Naive thymus-derived CD4-positive, alpha-beta T cell (primary cell): ENCODE measurements at regions not wholly inside any gene's neighbourhood (a gene's known extent, or its start where the extent isn't known, plus 50 kb on each side); places are given as distances from the start of the nearest gene placed in this dataset.

ENCODE experiments used
- ATAC-seq: fragments of 150-1000 bp; cut with Tn5 transposase; 2 replicates; pipeline ENCODE4 v1.10.0; 2021; ENCODE audit warnings: mild to moderate bottlenecking, moderate library complexity
- CTCF ChIA-PET: fragments of 350-600 bp; sonication (Branson Sonifier 250); formaldehyde crosslinking; loops from one replicate; lab custom pipeline; 2021; ENCODE audit warnings: antibody characterized with exemption; lab: Charles Lee
- POLR2A ChIA-PET: fragments of 350-600 bp; sonication (Branson Sonifier 250); formaldehyde crosslinking; loops from one replicate; lab custom pipeline; 2021; ENCODE audit warnings: antibody characterized with exemption, inconsistent platforms; lab: Charles Lee
- DNase-seq, 9 donors: peaks; one replicate each; pipeline versions ENCODE4 v3.0.0 to v3.0.0-alpha.2; 2020 to 2022; ENCODE audit warnings: mixed read lengths in 1 of 9
- H3K27ac ChIP-seq: one replicate; pipeline ENCODE4 v1.7.0; 2013; ENCODE audit warnings: mild to moderate bottlenecking, low read depth, low read length, moderate library complexity
- H3K27me3 ChIP-seq, 2 donors: one replicate each; pipeline ENCODE4 v1.7.0; 2013; ENCODE audit warnings: low read length in 2 of 2, mild to moderate bottlenecking in 2 of 2, moderate library complexity in 2 of 2; ENCODE audit not compliant: control insufficient read depth in 2 of 2, insufficient read depth in 2 of 2
- H3K36me3 ChIP-seq, 3 experiments: 1 replicate in 2 of 3; 2 replicates in 1 of 3; pipeline ENCODE4 v1.7.0; 2013; ENCODE audit warnings: low read length in 3 of 3, mild to moderate bottlenecking in 3 of 3, moderate library complexity in 1 of 3; ENCODE audit not compliant: insufficient read depth in 3 of 3, control insufficient read depth in 2 of 3
- H3K4me1 ChIP-seq, 2 donors: one replicate each; pipeline ENCODE4 v1.7.0; 2013; ENCODE audit warnings: low read length in 2 of 2, mild to moderate bottlenecking in 2 of 2, moderate library complexity in 1 of 2; ENCODE audit not compliant: control insufficient read depth in 2 of 2, insufficient read depth in 2 of 2
- H3K4me3 ChIP-seq: 2 replicates; pipeline ENCODE4 v1.7.0; 2013; ENCODE audit warnings: mild to moderate bottlenecking, low read length
- H3K9me3 ChIP-seq, 3 experiments: 1 replicate in 2 of 3; 2 replicates in 1 of 3; pipeline ENCODE4 v1.7.0; 2013; ENCODE audit warnings: low read length in 3 of 3; ENCODE audit not compliant: control insufficient read depth in 2 of 3
- H3K27ac Mint-ChIP-seq, 9 donors: one replicate each; pipeline ENCODE4 v1.8.0; 2020 to 2022; ENCODE audit warnings: mixed read lengths in 9 of 9, mild to moderate bottlenecking in 8 of 9, moderate library complexity in 5 of 9, inconsistent platforms in 2 of 9
- H3K27me3 Mint-ChIP-seq, 5 donors: one replicate each; pipeline ENCODE4 v1.8.0; 2021 to 2022; ENCODE audit warnings: mixed read lengths in 5 of 5, mild to moderate bottlenecking in 1 of 5
- H3K36me3 Mint-ChIP-seq, 5 donors: one replicate each; pipeline ENCODE4 v1.8.0; 2020 to 2022; ENCODE audit warnings: mixed read lengths in 5 of 5, mild to moderate bottlenecking in 3 of 5, inconsistent platforms in 1 of 5
- H3K4me1 Mint-ChIP-seq, 7 donors: one replicate each; pipeline ENCODE4 v1.8.0; 2020 to 2022; ENCODE audit warnings: mixed read lengths in 7 of 7, mild to moderate bottlenecking in 3 of 7, inconsistent platforms in 1 of 7
- H3K4me3 Mint-ChIP-seq, 10 donors: one replicate each; pipeline ENCODE4 v1.8.0; 2020 to 2022; ENCODE audit warnings: mild to moderate bottlenecking in 10 of 10, mixed read lengths in 10 of 10, moderate library complexity in 6 of 10, inconsistent platforms in 2 of 10
- H3K9me3 Mint-ChIP-seq, 11 donors: one replicate each; pipeline ENCODE4 v1.8.0; 2020 to 2022; ENCODE audit warnings: mixed read lengths in 11 of 11, mild to moderate bottlenecking in 4 of 11, inconsistent platforms in 1 of 11, moderate library complexity in 1 of 11
- intact Hi-C, 2 donors: fragments of 100-400 bp; cut with micrococcal nuclease; formaldehyde crosslinking; loops; one replicate each; pipeline ENCODE4 v1.15.1; 2023

- no peak overlapping the region for H3K4me3 Mint-ChIP-seq
These were observed 318.3 kb upstream of the SLC7A11 start for GRCh38 chr4:138560448-138560847.

GRCh38 chr4:138558886-138559285, 316.7 kb upstream of the SLC7A11 start:
- no peak overlapping the region for H3K4me3 ChIP-seq
- H3K9me3 ChIP-seq: peaks cover 0 to 4% (median 0%) of the 10 kb centered on the region in 3 experiments
- intact Hi-C loops: no loop called here
- POLR2A ChIA-PET: no interaction called here
- Mint-ChIP-seq H3K27ac (no peak overlapping the region), H3K27me3 (no peaks in the 10 kb centered on the region), H3K36me3 (no peaks in the 10 kb centered on the region), H3K9me3 (peaks cover 0 to 3% (median 0%) of the 10 kb centered on the region in 11 donors), H3K4me1 (no peaks in the 10 kb centered on the region), H3K4me3 (no peak overlapping the region)
- no peak for ATAC-seq
- no peak overlapping the region for H3K27ac ChIP-seq
- no peak for DNase-seq
- CTCF ChIA-PET: no interaction called here
- no peaks in the 10 kb centered on the region for H3K27me3 ChIP-seq
- no peaks in the 10 kb centered on the region for H3K36me3 ChIP-seq
- H3K4me1 ChIP-seq: no peaks in the 10 kb centered on the region

More at GRCh38 chr4:138560448-138560847, 318.3 kb upstream of the SLC7A11 start:
- no peaks in the 10 kb centered on the region for H3K4me1 ChIP-seq
- Mint-ChIP-seq H3K9me3 (peaks cover 0 to 8% (median 0%) of the 10 kb centered on the region in 11 donors), H3K27ac (no peak overlapping the region), H3K4me1 (peaks cover 0 to 1% (median 0%) of the 10 kb centered on the region in 7 donors), H3K27me3 (peaks cover 0 to 4% (median 0%) of the 10 kb centered on the region in 5 donors), H3K36me3 (no peaks in the 10 kb centered on the region)
- intact Hi-C loops: no loop called here
- H3K27me3 ChIP-seq: no peaks in the 10 kb centered on the region
- ATAC-seq (no peak), DNase-seq (no peak)
- ChIA-PET CTCF (no interaction called here), POLR2A (no interaction called here)
- no peak overlapping the region for H3K27ac ChIP-seq
- no peak overlapping the region for H3K4me3 ChIP-seq
- peaks cover 0 to 4% (median 0%) of the 10 kb centered on the region in 3 experiments for H3K9me3 ChIP-seq
- no peaks in the 10 kb centered on the region for H3K36me3 ChIP-seq

DNA sequence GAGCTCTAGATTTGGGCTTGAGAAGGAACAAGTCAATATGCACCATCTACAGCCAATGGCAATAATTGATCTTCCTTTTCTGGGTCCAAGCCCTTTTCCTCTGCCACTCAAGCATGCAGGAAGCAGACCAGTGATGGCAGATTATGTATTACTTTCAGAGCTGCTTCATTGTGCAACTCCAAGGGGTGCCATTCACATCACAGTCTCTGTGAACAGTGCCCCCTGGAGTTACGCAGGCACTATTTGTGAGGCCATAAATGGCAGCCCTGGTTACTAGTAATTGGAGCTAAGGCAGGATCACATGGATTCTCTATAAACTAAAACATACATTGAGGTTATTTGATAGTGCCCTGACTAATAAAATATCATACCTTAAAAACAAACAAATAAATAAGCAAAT, 313.4 kb upstream of the SLC7A11 start:
- no peak overlapping the region for H3K4me3 ChIP-seq
- DNase-seq (no peak), ATAC-seq (no peak)
- Mint-ChIP-seq H3K9me3 (peaks cover 0 to 6% (median 2%) of the 10 kb centered on the region in 11 donors), H3K4me3 (no peak overlapping the region), H3K27me3 (no peaks in the 10 kb centered on the region), H3K4me1 (no peaks in the 10 kb centered on the region), H3K27ac (no peak overlapping the region), H3K36me3 (no peaks in the 10 kb centered on the region)
- no peaks in the 10 kb centered on the region for H3K36me3 ChIP-seq
- CTCF ChIA-PET: no interaction called here
- intact Hi-C loops: no loop called here
- no peaks in the 10 kb centered on the region for H3K27me3 ChIP-seq
- H3K9me3 ChIP-seq: no peaks in the 10 kb centered on the region
- H3K4me1 ChIP-seq: no peaks in the 10 kb centered on the region
- no peak overlapping the region for H3K27ac ChIP-seq
- POLR2A ChIA-PET: no interaction called here

- Histone ChIP-seq H3K36me3 (no peaks in the 10 kb centered on the region), H3K9me3 (no peaks in the 10 kb centered on the region), H3K4me1 (no peaks in the 10 kb centered on the region), H3K27ac (no peak overlapping the region), H3K4me3 (no peak overlapping the region), H3K27me3 (no peaks in the 10 kb centered on the region)
- Mint-ChIP-seq H3K27me3 (no peaks in the 10 kb centered on the region), H3K9me3 (peaks cover 0 to 6% (median 2%) of the 10 kb centered on the region in 11 donors), H3K4me3 (no peak overlapping the region), H3K36me3 (no peaks in the 10 kb centered on the region), H3K27ac (no peak overlapping the region), H3K4me1 (no peaks in the 10 kb centered on the region)
- ChIA-PET POLR2A (no interaction called here), CTCF (no interaction called here)
- ATAC-seq (no peak), DNase-seq (no peak)
- intact Hi-C loops: no loop called here
These were observed 313.0 kb upstream of the SLC7A11 start for GRCh38 chr4:138555108-138555507.

- Histone ChIP-seq H3K36me3 (no peaks in the 10 kb centered on the region), H3K4me3 (no peak overlapping the region), H3K27ac (no peak overlapping the region), H3K27me3 (no peaks in the 10 kb centered on the region), H3K4me1 (no peaks in the 10 kb centered on the region), H3K9me3 (no peaks in the 10 kb centered on the region)
- peaks cover 0 to 6% (median 2%) of the 10 kb centered on the region in 11 donors for H3K9me3 Mint-ChIP-seq
- no peaks in the 10 kb centered on the region for H3K4me1 Mint-ChIP-seq
- intact Hi-C loops: no loop called here
- ChIA-PET CTCF (no interaction called here), POLR2A (no interaction called here)
- no peaks in the 10 kb centered on the region for H3K27me3 Mint-ChIP-seq
- no peak for DNase-seq
- no peak overlapping the region for H3K27ac Mint-ChIP-seq
- no peak for ATAC-seq
- H3K4me3 Mint-ChIP-seq: peak overlapping the region in 1 of 10 donors; percentile 73
- H3K36me3 Mint-ChIP-seq: no peaks in the 10 kb centered on the region
These were observed 311.1 kb upstream of the SLC7A11 start for GRCh38 chr4:138553001-138553845.

- H3K4me1 ChIP-seq: no peaks in the 10 kb centered on the region
- H3K36me3 ChIP-seq: no peaks in the 10 kb centered on the region
- ATAC-seq: no peak
- no peaks in the 10 kb centered on the region for H3K27me3 ChIP-seq
- Mint-ChIP-seq H3K27ac (no peak overlapping the region), H3K9me3 (peaks cover 0 to 19% (median 8%) of the 10 kb centered on the region in 11 donors), H3K27me3 (peaks cover 0 to 4% (median 0%) of the 10 kb centered on the region in 5 donors), H3K4me3 (no peak overlapping the region), H3K36me3 (no peaks in the 10 kb centered on the region), H3K4me1 (no peaks in the 10 kb centered on the region)
- no peaks in the 10 kb centered on the region for H3K9me3 ChIP-seq
- ChIA-PET CTCF (no interaction called here), POLR2A (no interaction called here)
- intact Hi-C loops: no loop called here
- H3K4me3 ChIP-seq: no peak overlapping the region
- DNase-seq: no peak
- H3K27ac ChIP-seq: no peak overlapping the region
These were observed 300.1 kb upstream of the SLC7A11 start for GRCh38 chr4:138542191-138542776.
